Nephron progenitor cell (in vitro differentiated cells): ENCODE measurements at regions not wholly inside any gene's neighbourhood (a gene's known extent, or its start where the extent isn't known, plus 50 kb on each side); places are given as distances from the start of the nearest gene placed in this dataset.

Experiments used
- DNase-seq: peaks from one replicate; pipeline ENCODE4 v3.0.0; 2021
- H3K27ac Mint-ChIP-seq: 2 replicates; pipeline ENCODE4 v1.8.0; 2021; ENCODE audit warnings: mild to moderate bottlenecking, moderate library complexity, mixed read lengths
- H3K27me3 Mint-ChIP-seq: 2 replicates; pipeline ENCODE4 v1.8.0; 2021; ENCODE audit warnings: mild to moderate bottlenecking, low read depth, mixed read lengths; ENCODE audit not compliant: poor library complexity
- H3K36me3 Mint-ChIP-seq: 2 replicates; pipeline ENCODE4 v1.8.0; 2021; ENCODE audit warnings: low read depth, mixed read lengths
- H3K4me1 Mint-ChIP-seq: 2 replicates; pipeline ENCODE4 v1.8.0; 2021; ENCODE audit warnings: mixed read lengths
- H3K4me3 Mint-ChIP-seq: 2 replicates; pipeline ENCODE4 v1.8.0; 2021; ENCODE audit warnings: mild to moderate bottlenecking, moderate library complexity, mixed read lengths
- H3K9me3 Mint-ChIP-seq: 2 replicates; pipeline ENCODE4 v1.8.0; 2021; ENCODE audit warnings: mild to moderate bottlenecking, moderate library complexity, mixed read lengths
- TF ChIP-seq, protein P1 (sequence below): fragments of 200-600 bp; sonication (generic); IDR thresholded peaks from 2 replicates; pipeline ENCODE4 v1.5.0; 2021; ENCODE audit warnings: antibody characterized with exemption

DNA sequence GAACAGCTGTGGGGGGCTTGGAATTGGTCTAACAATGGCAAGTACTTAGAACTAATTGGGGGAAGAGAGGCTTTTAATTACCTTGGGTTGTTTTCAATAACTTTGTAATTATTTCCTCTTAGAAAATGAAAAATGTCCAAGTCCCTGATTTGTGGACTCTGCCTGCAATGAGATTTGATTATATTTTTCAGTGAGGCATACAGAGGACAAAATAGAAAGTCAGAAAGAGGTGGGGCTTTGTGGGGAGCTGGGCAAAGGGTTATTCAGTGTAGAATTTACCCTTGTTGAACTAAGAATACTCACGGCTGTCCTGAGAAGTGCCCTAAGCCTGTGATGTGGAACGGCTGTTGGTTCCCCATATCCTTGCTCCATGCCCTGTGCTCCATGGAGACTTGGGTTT lies 153.0 kb downstream of the ICE1 start:
- Mint-ChIP-seq H3K36me3 (no peaks in the 10 kb centered on the region), H3K27ac (no peak overlapping the region), H3K4me3 (no peak overlapping the region)

DNA sequence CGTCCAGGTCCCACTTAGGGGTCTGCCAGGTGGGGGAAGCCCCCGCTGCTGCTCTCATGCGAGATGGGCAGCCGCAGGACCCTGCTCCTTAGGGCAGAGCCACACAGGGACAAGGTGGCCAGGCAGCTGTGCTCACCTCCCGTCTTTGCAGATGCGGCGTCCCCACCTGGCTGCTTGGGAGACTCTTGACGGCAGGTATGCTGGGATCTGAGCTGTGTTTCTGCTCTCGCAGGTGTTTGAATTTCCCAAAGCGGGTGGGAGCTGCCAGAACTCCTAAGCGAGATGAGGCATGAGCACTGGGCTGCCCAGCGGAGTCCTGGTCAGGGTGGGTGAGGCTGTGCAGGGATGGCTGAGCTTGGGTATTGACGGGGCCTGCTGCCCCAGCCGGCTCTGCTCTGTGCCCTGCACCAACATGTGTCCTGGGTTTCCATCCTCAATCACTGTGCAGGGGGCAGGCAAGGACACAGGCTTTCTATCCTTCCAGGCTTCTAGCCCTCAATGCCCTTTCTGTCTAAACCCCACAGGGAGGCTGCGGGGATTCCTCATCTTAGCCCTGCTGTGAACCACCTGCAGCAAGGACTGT lies 151.4 kb downstream of the ICE1 start:
- Mint-ChIP-seq H3K9me3 (no peaks in the 10 kb centered on the region), H3K4me1 (peaks cover 50% of the 10 kb centered on the region), H3K4me3 (no peak overlapping the region), H3K27ac (no peak overlapping the region), H3K27me3 (peaks cover 7% of the 10 kb centered on the region), H3K36me3 (no peaks in the 10 kb centered on the region)
- DNase-seq: no peak
- TF ChIP-seq, protein P1, sequence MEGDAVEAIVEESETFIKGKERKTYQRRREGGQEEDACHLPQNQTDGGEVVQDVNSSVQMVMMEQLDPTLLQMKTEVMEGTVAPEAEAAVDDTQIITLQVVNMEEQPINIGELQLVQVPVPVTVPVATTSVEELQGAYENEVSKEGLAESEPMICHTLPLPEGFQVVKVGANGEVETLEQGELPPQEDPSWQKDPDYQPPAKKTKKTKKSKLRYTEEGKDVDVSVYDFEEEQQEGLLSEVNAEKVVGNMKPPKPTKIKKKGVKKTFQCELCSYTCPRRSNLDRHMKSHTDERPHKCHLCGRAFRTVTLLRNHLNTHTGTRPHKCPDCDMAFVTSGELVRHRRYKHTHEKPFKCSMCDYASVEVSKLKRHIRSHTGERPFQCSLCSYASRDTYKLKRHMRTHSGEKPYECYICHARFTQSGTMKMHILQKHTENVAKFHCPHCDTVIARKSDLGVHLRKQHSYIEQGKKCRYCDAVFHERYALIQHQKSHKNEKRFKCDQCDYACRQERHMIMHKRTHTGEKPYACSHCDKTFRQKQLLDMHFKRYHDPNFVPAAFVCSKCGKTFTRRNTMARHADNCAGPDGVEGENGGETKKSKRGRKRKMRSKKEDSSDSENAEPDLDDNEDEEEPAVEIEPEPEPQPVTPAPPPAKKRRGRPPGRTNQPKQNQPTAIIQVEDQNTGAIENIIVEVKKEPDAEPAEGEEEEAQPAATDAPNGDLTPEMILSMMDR: no peak

More for the DNA sequence above, 153.0 kb downstream of the ICE1 start:
- no peak for DNase-seq
- Mint-ChIP-seq H3K27me3 (peaks cover 7% of the 10 kb centered on the region), H3K9me3 (no peaks in the 10 kb centered on the region), H3K4me1 (peaks cover 43% of the 10 kb centered on the region)
- TF ChIP-seq, protein P1: no peak

GRCh38 chr5:5572976-5573797 lies 150.7 kb downstream of the ICE1 start:
- Mint-ChIP-seq H3K27ac (peak overlapping the region; percentile 83), H3K4me1 (peaks cover 51% of the 10 kb centered on the region)

GRCh38 chr5:5572010-5572865 lies 149.8 kb downstream of the ICE1 start:
- H3K9me3 Mint-ChIP-seq: no peaks in the 10 kb centered on the region
- peaks cover 7% of the 10 kb centered on the region for H3K27me3 Mint-ChIP-seq
- TF ChIP-seq, protein P1: no peak
- H3K36me3 Mint-ChIP-seq: no peaks in the 10 kb centered on the region
- DNase-seq: peak; percentile 63
- peak overlapping the region; percentile 64 for H3K4me3 Mint-ChIP-seq
- H3K27ac Mint-ChIP-seq: peak overlapping the region; percentile 83
- H3K4me1 Mint-ChIP-seq: peaks cover 48% of the 10 kb centered on the region

More at GRCh38 chr5:5572976-5573797, 150.7 kb downstream of the ICE1 start:
- Mint-ChIP-seq H3K36me3 (no peaks in the 10 kb centered on the region), H3K4me3 (peak overlapping the region; percentile 49), H3K9me3 (no peaks in the 10 kb centered on the region), H3K27me3 (peaks cover 7% of the 10 kb centered on the region)
- TF ChIP-seq, protein P1: no peak
- no peak for DNase-seq

GRCh38 chr5:5570646-5571045 lies 148.2 kb downstream of the ICE1 start:
- Mint-ChIP-seq H3K9me3 (no peaks in the 10 kb centered on the region), H3K4me1 (peaks cover 35% of the 10 kb centered on the region), H3K27me3 (no peaks in the 10 kb centered on the region), H3K4me3 (no peak overlapping the region), H3K27ac (no peak overlapping the region), H3K36me3 (no peaks in the 10 kb centered on the region)
- TF ChIP-seq, protein P1: no peak
- no peak for DNase-seq
